K562 (cell line): ENCODE measurements at regions not wholly inside any gene's neighbourhood (a gene's known extent, or its start where the extent isn't known, plus 50 kb on each side); places are given as distances from the start of the nearest gene placed in this dataset.

Experiments
- BHLHE40 ChIP-seq: IDR thresholded peaks from 2 replicates; pipeline ENCODE4 v1.6.1; 2011; ENCODE audit warnings: low read length, improper control_type of control experiment
- FUS ChIP-seq: fragments of 200-400 bp; formaldehyde crosslinking; optimal IDR thresholded peaks from 2 replicates; pipeline ENCODE3; 2017; ENCODE audit warnings: low read depth, low read length
- MCM5 ChIP-seq: fragments of 450-650 bp; IDR thresholded peaks from 2 replicates; pipeline ENCODE4 v1.6.1; 2016; ENCODE audit warnings: low read depth
- TF ChIP-seq, protein P1 (sequence below): fragments of 450-650 bp; formaldehyde crosslinking; IDR thresholded peaks from 2 replicates; pipeline ENCODE4 v1.4.0; 2022; ENCODE audit warnings: mild to moderate bottlenecking, moderate library complexity
- TF ChIP-seq, protein P2 (sequence below), 2 experiments: fragments of 450-650 bp in 1 of 2; IDR thresholded peaks; 2 replicates each; pipeline ENCODE4 v1.6.1; 2011 to 2017; ENCODE audit warnings: low read depth in 2 of 2, antibody characterized with exemption in 1 of 2, borderline replicate concordance in 1 of 2, low read length in 1 of 2, mild to moderate bottlenecking in 1 of 2, mixed read lengths in 1 of 2; ENCODE audit not compliant: control insufficient read depth in 1 of 2
- TF ChIP-seq, protein P3 (sequence below): fragments of 450-650 bp; formaldehyde crosslinking; IDR thresholded peaks from 2 replicates; pipeline ENCODE4 v1.4.0; 2020; ENCODE audit warnings: mild to moderate bottlenecking, mixed read lengths

DNA sequence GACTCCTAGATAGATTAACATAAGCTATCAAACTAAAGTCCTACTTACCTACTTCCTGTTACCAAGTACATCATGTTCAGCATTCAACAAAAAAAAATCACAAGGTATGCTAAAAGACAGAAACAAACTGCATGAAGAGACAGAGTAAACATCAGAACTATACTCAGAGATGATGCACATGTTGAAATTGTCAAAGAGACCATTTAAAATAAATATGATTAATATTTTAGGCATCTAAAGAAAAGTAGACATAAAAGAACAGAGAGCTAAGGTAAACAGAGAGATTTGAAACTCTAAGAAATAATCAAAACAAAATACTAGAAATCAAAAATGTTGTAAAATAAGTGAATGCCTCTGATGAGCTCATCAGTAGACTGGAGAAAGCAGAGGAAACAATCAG, 224.8 kb upstream of the STAC start (continued):
- TF ChIP-seq, protein P1, sequence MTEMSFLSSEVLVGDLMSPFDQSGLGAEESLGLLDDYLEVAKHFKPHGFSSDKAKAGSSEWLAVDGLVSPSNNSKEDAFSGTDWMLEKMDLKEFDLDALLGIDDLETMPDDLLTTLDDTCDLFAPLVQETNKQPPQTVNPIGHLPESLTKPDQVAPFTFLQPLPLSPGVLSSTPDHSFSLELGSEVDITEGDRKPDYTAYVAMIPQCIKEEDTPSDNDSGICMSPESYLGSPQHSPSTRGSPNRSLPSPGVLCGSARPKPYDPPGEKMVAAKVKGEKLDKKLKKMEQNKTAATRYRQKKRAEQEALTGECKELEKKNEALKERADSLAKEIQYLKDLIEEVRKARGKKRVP (CRISPR knock-in tag) = no peak
- TF ChIP-seq, protein P2, sequence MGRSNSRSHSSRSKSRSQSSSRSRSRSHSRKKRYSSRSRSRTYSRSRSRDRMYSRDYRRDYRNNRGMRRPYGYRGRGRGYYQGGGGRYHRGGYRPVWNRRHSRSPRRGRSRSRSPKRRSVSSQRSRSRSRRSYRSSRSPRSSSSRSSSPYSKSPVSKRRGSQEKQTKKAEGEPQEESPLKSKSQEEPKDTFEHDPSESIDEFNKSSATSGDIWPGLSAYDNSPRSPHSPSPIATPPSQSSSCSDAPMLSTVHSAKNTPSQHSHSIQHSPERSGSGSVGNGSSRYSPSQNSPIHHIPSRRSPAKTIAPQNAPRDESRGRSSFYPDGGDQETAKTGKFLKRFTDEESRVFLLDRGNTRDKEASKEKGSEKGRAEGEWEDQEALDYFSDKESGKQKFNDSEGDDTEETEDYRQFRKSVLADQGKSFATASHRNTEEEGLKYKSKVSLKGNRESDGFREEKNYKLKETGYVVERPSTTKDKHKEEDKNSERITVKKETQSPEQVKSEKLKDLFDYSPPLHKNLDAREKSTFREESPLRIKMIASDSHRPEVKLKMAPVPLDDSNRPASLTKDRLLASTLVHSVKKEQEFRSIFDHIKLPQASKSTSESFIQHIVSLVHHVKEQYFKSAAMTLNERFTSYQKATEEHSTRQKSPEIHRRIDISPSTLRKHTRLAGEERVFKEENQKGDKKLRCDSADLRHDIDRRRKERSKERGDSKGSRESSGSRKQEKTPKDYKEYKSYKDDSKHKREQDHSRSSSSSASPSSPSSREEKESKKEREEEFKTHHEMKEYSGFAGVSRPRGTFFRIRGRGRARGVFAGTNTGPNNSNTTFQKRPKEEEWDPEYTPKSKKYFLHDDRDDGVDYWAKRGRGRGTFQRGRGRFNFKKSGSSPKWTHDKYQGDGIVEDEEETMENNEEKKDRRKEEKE (IDR thresholded peaks at IDR 0.05; ENCODE audit: borderline replicate concordance in 1 of 2, control insufficient read depth in 1 of 2, low read depth in 2 of 2, low read length in 1 of 2) = no peak
- no peak for TF ChIP-seq FUS
- no peak for TF ChIP-seq MCM5
- TF ChIP-seq, protein P3, sequence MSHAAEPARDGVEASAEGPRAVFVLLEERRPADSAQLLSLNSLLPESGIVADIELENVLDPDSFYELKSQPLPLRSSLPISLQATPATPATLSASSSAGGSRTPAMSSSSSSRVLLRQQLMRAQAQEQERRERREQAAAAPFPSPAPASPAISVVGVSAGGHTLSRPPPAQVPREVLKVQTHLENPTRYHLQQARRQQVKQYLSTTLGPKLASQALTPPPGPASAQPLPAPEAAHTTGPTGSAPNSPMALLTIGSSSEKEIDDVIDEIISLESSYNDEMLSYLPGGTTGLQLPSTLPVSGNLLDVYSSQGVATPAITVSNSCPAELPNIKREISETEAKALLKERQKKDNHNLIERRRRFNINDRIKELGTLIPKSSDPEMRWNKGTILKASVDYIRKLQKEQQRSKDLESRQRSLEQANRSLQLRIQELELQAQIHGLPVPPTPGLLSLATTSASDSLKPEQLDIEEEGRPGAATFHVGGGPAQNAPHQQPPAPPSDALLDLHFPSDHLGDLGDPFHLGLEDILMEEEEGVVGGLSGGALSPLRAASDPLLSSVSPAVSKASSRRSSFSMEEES (CRISPR knock-in tag) = no peak
- no peak for TF ChIP-seq BHLHE40
